HG03045 (cell line): ENCODE measurements at regions not wholly inside any gene's neighbourhood (a gene's known extent, or its start where the extent isn't known, plus 50 kb on each side); places are given as distances from the start of the nearest gene placed in this dataset.
"Not testable (repeated sequence)": the region's sequence is repeated elsewhere in the genome, so short reads cannot be mapped to it uniquely, and the experiment has no call there.

Experiments used
- ATAC-seq: cut with Tn5 transposase; IDR thresholded peaks from one replicate; pipeline ENCODE4 v1.9.1; 2021; ENCODE audit warnings: mild to moderate bottlenecking, moderate library complexity; ENCODE audit not compliant: unreplicated experiment

DNA sequence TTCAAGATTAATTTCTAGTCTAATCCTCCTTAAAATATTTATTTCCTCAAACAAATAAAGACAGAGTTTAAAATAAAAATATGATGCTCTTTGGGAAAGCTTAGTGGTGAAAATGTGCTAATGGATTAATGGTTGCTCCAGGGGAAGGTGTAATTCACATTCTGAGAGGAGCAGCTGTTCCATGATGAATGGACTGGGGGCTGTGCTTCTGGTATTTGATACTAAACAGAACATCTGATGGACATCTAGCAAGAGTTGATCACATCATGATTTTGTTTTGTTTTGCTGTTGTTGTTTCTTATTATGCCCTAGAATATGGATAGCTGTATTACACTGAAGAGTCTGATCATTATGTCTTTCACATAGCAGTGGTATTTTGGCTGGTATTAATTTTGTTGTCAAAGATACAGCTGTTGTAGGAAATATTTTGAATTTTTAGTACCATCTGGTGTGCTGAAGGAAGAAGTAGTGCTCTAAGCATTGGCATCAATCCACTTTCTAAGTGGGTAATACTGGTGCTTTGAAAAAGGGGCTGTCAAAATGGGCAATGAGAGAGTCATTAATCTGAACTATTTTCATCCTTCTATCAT, 296.4 kb downstream of the ADAMTS20 start:
- ATAC-seq = no peak

DNA sequence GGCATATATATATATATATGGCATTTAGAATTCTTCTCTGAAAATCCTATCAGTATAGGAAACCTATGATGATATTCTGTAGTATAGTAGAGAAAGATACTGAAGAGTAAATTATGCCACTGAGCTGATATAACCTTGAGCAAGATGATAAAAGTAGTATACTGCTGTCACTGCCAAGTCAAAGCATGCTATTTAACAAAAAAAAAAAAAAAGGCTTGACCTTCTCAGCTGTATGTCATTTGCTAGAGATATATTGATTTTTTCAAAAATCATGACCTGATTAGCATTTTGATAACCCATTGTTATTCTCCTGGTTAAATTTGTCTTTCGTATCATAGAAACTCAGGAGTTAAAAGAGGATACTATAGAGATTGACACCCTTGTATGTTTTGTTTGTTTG, 299.4 kb downstream of the ADAMTS20 start:
- ATAC-seq = no peak

DNA sequence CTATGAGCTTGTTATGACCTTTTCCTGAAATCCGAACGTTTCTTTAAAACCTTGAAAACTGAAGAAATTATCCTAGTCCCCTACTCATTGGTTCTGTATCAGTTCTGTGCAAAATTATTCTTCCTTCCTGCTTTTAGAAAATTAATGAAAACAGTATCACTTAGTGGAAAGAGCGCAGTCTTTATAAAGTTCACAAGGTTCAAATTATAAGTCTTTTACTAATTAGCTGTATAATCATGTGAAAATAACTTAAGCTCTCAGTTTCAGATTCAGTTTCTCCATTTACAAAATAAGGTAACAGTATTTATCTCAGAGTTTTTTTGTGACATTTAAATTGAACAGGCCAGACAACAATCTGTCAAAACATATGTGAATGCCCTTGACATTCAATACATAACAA, 306.1 kb downstream of the ADAMTS20 start:
- ATAC-seq = no peak

GRCh38 chr12:43241986-43242385, 310.0 kb downstream of the ADAMTS20 start:
- no peak for ATAC-seq

DNA sequence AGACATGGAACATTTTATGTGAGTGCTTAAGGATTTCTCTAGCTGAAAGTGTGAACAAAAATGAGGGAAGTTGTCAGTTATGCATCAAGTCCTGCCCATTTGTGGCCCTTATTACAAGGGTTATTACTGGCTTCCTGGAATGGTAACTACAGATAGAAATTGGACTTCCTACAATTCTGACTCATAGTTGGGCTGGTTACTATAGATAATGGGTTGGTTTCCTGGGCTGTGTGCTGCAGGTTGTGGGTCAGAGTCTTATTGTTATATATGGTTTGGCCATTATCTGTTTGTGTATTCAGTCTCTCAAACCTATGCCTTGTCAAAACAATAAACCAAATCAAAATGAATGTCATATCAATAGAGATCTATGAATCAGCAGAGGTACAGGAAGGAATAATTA, 313.7 kb downstream of the ADAMTS20 start:
- no peak for ATAC-seq

- no peak for ATAC-seq
These were observed 314.6 kb downstream of the ADAMTS20 start for GRCh38 chr12:43237238-43237879.

GRCh38 chr12:43235721-43236120, 316.3 kb downstream of the ADAMTS20 start:
- no peak for ATAC-seq

DNA sequence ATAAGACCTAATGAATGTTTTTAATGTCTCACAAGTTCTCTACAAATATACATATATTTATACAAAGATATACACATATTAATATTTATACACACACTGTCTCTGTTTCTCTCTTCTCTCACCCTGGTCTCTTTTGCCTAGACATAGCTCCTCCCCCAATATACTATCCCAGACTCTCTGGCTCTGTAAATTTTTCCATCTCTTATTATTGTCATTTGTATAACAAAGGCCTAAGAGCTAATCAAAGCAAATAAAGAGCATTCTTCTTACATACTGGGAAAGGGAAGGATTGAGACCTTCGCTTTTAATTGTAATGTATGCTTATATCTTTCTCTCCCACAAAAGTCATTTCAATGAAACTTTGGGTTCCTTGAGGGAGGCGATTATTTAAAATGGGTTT, 318.1 kb downstream of the ADAMTS20 start:
- no peak for ATAC-seq

DNA sequence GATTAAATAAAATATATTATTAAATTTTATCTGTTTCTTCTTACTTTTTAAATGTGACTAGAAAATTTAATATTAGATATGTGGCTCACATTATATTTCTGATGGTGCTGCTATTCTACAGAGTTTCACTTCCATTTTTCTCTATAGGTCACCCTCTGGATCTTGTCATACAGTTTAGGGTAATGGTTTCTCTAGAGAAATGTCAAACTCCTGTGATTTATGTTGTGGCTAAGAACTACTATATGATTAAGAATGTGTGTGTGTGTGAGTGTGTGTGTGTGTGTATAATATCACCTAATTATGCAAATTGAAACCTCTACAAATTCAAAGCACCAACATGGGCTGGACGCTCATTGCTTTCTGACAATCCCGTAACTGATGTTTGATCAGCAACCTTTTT, 325.9 kb downstream of the ADAMTS20 start:
- ATAC-seq = no peak

- ATAC-seq = not testable (repeated sequence)
These were observed 327.7 kb downstream of the ADAMTS20 start for GRCh38 chr12:43224190-43224805.

DNA sequence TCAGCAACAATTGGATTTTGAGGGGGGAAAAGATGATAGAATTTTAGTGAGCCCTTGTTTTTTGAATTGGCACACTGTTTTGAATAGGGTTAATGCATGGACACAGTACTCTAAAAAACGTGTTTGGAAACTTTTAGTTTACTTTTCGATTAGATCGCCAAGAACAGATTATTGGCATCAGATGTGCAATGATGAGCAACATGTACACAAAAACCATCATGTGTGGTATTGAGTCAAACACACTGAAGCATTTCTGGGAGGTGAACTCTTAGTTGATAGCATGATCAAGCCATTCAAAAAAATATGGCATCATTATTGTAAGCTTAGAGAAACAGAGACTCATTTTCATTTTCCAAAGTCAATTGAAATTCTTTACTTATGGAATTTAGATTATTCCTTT, 329.2 kb downstream of the ADAMTS20 start:
- ATAC-seq = no peak

DNA sequence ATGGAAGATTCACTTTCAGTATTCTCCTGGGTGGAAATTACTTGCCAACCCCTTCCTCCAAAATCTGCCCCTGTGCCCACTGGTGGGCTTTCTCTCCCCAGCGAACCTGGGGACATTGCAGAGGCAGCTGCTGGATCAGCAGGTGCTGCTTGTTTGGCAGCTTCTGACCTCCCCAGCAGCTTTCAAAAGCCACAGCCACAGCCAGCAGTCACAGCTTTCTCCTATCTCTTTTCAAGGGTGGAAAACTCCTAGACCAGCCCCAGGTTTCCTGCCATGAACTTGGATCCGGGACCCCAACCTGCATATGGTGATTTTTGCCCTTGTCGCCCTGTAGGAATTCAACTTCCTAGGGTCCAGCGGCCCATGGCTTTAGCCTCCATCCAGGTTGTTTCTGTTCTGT, 330.8 kb downstream of the ADAMTS20 start:
- no peak for ATAC-seq

DNA sequence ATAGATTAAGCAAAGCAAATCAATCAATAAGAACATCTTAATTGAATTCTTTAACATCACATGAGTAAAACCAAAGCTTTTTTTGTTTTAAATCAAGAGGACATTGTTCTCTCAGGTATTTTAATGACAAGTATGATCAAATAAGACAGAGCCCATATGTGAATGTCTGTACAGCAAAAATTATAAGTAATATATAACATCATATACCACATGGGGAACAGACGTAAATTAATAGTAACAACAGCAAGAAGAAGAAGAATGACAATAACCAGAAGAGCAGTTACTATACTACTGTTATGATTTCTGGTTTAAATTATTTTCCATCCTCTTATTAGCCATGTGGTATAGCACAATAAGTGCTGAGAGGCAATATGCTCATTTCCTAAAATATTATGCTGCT, 335.5 kb downstream of the ADAMTS20 start:
- ATAC-seq = no peak

- ATAC-seq = no peak
These were observed 337.8 kb downstream of the ADAMTS20 start for GRCh38 chr12:43214166-43214565.

- ATAC-seq = no peak
These were observed 338.4 kb downstream of the ADAMTS20 start for GRCh38 chr12:43213608-43214007.

DNA sequence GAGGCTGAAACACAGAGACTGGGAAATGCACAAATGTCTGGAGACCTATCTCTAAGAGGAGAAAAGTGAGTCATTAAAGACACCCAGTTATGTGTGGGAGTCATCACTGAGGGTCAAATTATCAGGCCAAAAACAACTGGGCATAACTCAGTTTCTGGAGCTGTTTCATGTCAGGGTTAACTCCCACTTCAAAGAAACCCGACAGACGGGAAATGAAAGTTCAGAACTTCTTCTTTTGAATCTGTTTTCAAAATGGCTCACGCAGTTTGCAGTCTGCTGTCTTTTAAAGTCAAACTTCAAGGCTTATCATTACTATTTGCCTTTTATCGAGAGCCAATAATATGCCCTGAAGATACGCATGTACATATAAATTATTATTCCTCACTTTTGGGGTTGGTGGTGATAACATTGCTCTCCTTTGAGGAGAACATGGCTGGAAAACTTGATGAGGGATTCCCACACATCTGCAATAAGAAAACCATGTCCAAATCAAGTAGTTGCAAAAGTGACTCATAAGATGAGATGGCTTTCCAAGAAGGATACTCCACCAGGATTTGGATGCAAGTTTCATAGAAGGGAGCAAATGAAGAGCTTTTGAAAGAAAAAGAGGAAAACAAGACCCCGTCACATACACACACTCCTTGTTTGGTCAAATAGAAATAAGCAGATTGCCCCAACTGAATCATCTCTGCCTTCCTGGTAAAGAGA, 341.4 kb downstream of the ADAMTS20 start:
- peak; percentile 93 for ATAC-seq

- no peak for ATAC-seq
These were observed 343.4 kb downstream of the ADAMTS20 start for GRCh38 chr12:43208627-43209026.

DNA sequence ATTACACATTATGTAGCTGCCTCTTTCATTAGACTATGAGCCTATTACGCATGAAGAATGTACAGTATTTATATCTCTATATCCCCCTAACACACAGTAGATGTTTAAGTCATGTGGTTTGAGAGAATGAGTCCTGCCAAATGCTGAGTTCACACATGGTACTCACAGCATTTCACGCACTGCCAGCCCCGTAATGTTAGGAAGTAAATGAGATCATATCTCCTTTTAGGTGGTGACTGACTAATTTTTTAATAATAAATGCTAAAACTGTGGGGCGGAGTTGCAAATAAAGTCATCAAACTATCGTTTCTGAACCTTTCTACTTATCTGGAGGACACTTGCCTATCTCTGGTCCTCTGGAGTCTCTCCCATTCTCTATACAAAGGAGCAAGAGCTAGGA, 343.8 kb downstream of the ADAMTS20 start:
- ATAC-seq = no peak

DNA sequence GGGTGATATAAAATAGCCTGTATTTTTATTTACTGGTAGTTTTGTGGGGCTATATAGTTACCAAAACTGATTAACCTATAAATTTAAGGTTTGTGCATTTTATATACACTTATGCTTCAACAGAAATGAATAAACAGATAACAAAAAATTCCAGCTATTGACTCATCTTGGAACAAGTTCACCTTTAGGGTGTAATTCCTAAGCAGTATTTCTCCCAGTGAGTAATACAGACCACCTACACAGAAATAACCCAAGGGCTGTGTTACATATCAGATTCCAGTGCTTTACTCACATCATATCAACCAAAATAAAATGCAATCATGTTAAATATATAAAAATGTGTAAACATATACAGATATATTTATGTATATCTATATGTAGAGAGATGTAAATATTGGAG, 345.6 kb downstream of the ADAMTS20 start:
- no peak for ATAC-seq

DNA sequence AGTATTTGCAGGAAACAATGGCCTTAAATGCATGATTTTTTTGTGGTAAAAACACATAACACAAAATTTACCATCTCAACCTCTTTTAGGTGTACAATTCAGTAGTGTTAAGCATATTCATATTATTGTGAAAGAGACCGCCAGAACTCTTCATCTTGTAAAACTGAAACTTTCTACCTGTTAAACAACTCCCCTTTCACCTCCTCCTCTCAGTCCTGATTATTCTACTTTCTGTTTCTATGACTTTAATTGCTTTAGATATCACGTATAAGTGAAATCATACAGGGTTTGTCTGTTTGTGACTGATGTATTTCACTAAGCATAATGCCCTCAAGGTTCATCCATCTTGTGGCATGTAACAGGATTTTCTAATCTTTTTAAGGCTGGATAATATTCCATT, 353.4 kb downstream of the ADAMTS20 start:
- ATAC-seq = no peak

DNA sequence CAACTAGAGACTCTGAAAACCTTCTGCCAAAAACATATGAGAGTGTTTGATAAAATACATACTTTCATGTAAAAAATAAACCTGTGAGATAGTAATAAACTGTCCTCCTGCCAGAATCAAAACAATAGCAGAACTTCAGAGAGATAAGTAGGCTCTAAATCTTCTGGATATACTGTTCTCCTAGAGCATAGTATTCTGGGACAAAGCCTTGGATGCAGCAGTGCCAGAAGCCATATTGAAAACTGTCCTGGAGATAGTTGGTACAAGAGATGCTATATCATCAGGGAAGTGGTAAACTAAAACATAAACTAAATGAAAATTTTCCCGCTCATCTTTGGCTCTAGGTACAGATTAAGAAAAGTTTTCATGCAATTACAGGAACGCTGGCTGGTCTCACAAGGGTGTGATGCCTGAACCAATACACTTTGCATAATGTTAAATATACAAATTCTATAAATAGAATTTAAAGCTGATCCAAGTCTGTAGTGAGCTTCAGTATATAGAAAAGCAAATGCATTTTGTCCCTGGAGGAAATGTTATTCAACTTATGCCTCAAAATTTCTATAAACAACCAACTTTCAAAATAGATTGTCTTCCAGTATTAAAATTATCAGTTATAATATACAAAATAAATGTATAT, 355.6 kb downstream of the ADAMTS20 start:
- ATAC-seq = no peak
